ENCODE measurements at regions not wholly inside any gene's neighbourhood (a gene's known extent, or its start where the extent isn't known, plus 50 kb on each side); places are given as distances from the start of the nearest gene placed in this dataset.

GRCh38 chr5:73363911-73364730 is 84.5 kb downstream of the FOXD1 start:
- TF ChIP-seq ZBTB7A (IDR thresholded peaks at IDR 0.05; ENCODE audit: low read depth) (no peak), MAX (IDR thresholded peaks at IDR 0.05) (peak; percentile 60; the same call in 1 of the 2 replicates), CEBPB (IDR thresholded peaks at IDR 0.05) (peak; percentile 72; the same call in 1 of the 2 replicates), FOXM1 (IDR thresholded peaks at IDR 0.05; ENCODE audit: borderline replicate concordance, low read depth) (0 out of 2 replicates have a peak, but pooled peaks have one; percentile 11), RAD21 (IDR thresholded peaks at IDR 0.05; ENCODE audit: low read depth) (peak; percentile 16; the same call in 1 of the 2 replicates), CREB1 (IDR thresholded peaks at IDR 0.05; ENCODE audit: low read depth) (no peak)

GRCh38 chr5:73359395-73359794 is 89.2 kb downstream of the FOXD1 start:
- TF ChIP-seq TAF1 (IDR thresholded peaks at IDR 0.05; ENCODE audit: low read depth) (no peak), NFIC (IDR thresholded peaks at IDR 0.05) (no peak), USF1 (IDR thresholded peaks at IDR 0.05) (no peak), MAX (IDR thresholded peaks at IDR 0.05) (no peak), REST (IDR thresholded peaks at IDR 0.05; ENCODE audit: low read depth) (no peak), CREB1 (IDR thresholded peaks at IDR 0.05; ENCODE audit: low read depth) (no peak), FOXM1 (IDR thresholded peaks at IDR 0.05; ENCODE audit: borderline replicate concordance, low read depth) (no peak), CEBPB (IDR thresholded peaks at IDR 0.05) (no peak), EP300 (IDR thresholded peaks at IDR 0.05; ENCODE audit: borderline replicate concordance) (no peak), YY1 (IDR thresholded peaks at IDR 0.05; ENCODE audit: low read depth) (no peak), EGR1 (IDR thresholded peaks at IDR 0.05) (no peak)

- no peak for TF ChIP-seq CREB1 (IDR thresholded peaks at IDR 0.05; ENCODE audit: low read depth)
- no peak for TF ChIP-seq FOXM1 (IDR thresholded peaks at IDR 0.05; ENCODE audit: borderline replicate concordance, low read depth)
- no peak for TF ChIP-seq EP300 (IDR thresholded peaks at IDR 0.05; ENCODE audit: borderline replicate concordance)
- TF ChIP-seq TCF12 (IDR thresholded peaks at IDR 0.05; ENCODE audit: low read depth): no peak
- no peak for TF ChIP-seq MAX (IDR thresholded peaks at IDR 0.05)
- TF ChIP-seq USF1 (IDR thresholded peaks at IDR 0.05): no peak
- TF ChIP-seq EGR1 (IDR thresholded peaks at IDR 0.05): no peak
- no peak for TF ChIP-seq TEAD4 (IDR thresholded peaks at IDR 0.05)
- TF ChIP-seq YY1 (IDR thresholded peaks at IDR 0.05; ENCODE audit: low read depth): no peak
- no peak for TF ChIP-seq CEBPB (IDR thresholded peaks at IDR 0.05)
- TF ChIP-seq TAF1 (IDR thresholded peaks at IDR 0.05; ENCODE audit: low read depth): no peak
- TF ChIP-seq NFIC (IDR thresholded peaks at IDR 0.05): no peak
- no peak for TF ChIP-seq ZBTB7A (IDR thresholded peaks at IDR 0.05; ENCODE audit: low read depth)
These were observed 90.2 kb downstream of the FOXD1 start for GRCh38 chr5:73358366-73358765.

- TF ChIP-seq FOXM1 (IDR thresholded peaks at IDR 0.05; ENCODE audit: borderline replicate concordance, low read depth) (no peak), TEAD4 (IDR thresholded peaks at IDR 0.05) (no peak), TCF12 (IDR thresholded peaks at IDR 0.05; ENCODE audit: low read depth) (no peak), MAX (IDR thresholded peaks at IDR 0.05) (no peak), EGR1 (IDR thresholded peaks at IDR 0.05) (no peak), TAF1 (IDR thresholded peaks at IDR 0.05; ENCODE audit: low read depth) (no peak), CEBPB (IDR thresholded peaks at IDR 0.05) (no peak), NFIC (IDR thresholded peaks at IDR 0.05) (no peak), USF1 (IDR thresholded peaks at IDR 0.05) (no peak), YY1 (IDR thresholded peaks at IDR 0.05; ENCODE audit: low read depth) (no peak), REST (IDR thresholded peaks at IDR 0.05; ENCODE audit: low read depth) (no peak), ZBTB7A (IDR thresholded peaks at IDR 0.05; ENCODE audit: low read depth) (no peak), RAD21 (IDR thresholded peaks at IDR 0.05; ENCODE audit: low read depth) (no peak), CREB1 (IDR thresholded peaks at IDR 0.05; ENCODE audit: low read depth) (no peak), EP300 (IDR thresholded peaks at IDR 0.05; ENCODE audit: borderline replicate concordance) (no peak)
These were observed 91.0 kb downstream of the FOXD1 start for GRCh38 chr5:73357576-73357975.

Data from Ishikawa (cell line).